ENCODE measurements at regions not wholly inside any gene's neighbourhood (a gene's known extent, or its start where the extent isn't known, plus 50 kb on each side); places are given as distances from the start of the nearest gene placed in this dataset.

GRCh38 chr18:22020127-22020866 is 149.1 kb upstream of the GATA6 start:
- Histone ChIP-seq H2AK5ac (ENCODE audit: low read depth, low read length) (no peak overlapping the region), H3K4me2 (ENCODE audit: insufficient read depth, low read length, poor library complexity, severe bottlenecking) (no peak overlapping the region), H3K36me3 (replicated peaks in 1 of 2; ENCODE audit: control insufficient read depth in 2 of 2, insufficient read depth in 2 of 2, low read length in 2 of 2) (no peaks in the 10 kb centered on the region), H3K23ac (ENCODE audit: low read depth, low read length, poor library complexity) (no peak overlapping the region), H3K79me1 (ENCODE audit: low read depth, low read length) (no peaks in the 10 kb centered on the region), H4K8ac (ENCODE audit: low read depth, low read length) (no peak overlapping the region), H3K4me1 (ENCODE audit: control insufficient read depth in 2 of 2, insufficient read depth in 1 of 2, low read depth in 1 of 2, low read length in 2 of 2) (peaks cover 0 to 2% of the 10 kb centered on the region in 2 donors), H3K27ac (replicated peaks; ENCODE audit: low read length) (no peak overlapping the region), H3K18ac (ENCODE audit: low read length) (no peak overlapping the region), H2BK12ac (ENCODE audit: low read length) (no peak overlapping the region), H2BK5ac (ENCODE audit: low read length) (no peak overlapping the region), H3K4ac (ENCODE audit: low read length) (no peak overlapping the region), H3K14ac (ENCODE audit: low read length) (no peak overlapping the region), H2BK15ac (ENCODE audit: low read length) (no peak overlapping the region), H3K9ac (ENCODE audit: low read depth, low read length, poor library complexity) (no peak overlapping the region), H2BK120ac (ENCODE audit: low read depth, low read length) (no peak overlapping the region), H3K4me3 (ENCODE audit: low read length in 2 of 2) (no peak overlapping the region), H4K91ac (ENCODE audit: low read depth, low read length, poor library complexity) (no peak overlapping the region), H3K27me3 (ENCODE audit: control insufficient read depth in 3 of 3, insufficient read depth in 3 of 3, low read depth in 1 of 3, low read length in 3 of 3) (no peaks in the 10 kb centered on the region), H3K9me3 (replicated peaks in 1 of 2; ENCODE audit: control insufficient read depth in 2 of 2, insufficient read depth in 1 of 2, low read depth in 1 of 2, low read length in 2 of 2) (no peaks in the 10 kb centered on the region), H2AFZ (ENCODE audit: low read length) (peak overlapping the region; percentile 10)
- DNase-seq (ENCODE audit: low spot score): no peak
- WGBS, 2 donors (ENCODE audit: extremely low coverage in 2 of 2, insufficient read length in 2 of 2, insufficient replicate concordance in 1 of 2): no CpG with 5 or more reads among the region's 12 CpGs

- H4K91ac ChIP-seq (ENCODE audit: low read depth, low read length, poor library complexity): no peak overlapping the region
- no peak overlapping the region for H3K9ac ChIP-seq (ENCODE audit: low read depth, low read length, poor library complexity)
- no peak overlapping the region for H3K23ac ChIP-seq (ENCODE audit: low read depth, low read length, poor library complexity)
- H3K36me3 ChIP-seq (replicated peaks in 1 of 2; ENCODE audit: control insufficient read depth in 2 of 2, insufficient read depth in 2 of 2, low read length in 2 of 2): no peaks in the 10 kb centered on the region
- DNase-seq (ENCODE audit: low spot score): no peak
- no peak overlapping the region for H3K27ac ChIP-seq (replicated peaks; ENCODE audit: low read length)
- peak overlapping the region; percentile 46 for H3K18ac ChIP-seq (ENCODE audit: low read length)
- no peak overlapping the region for H3K4me3 ChIP-seq (ENCODE audit: low read length in 2 of 2)
- H2BK12ac ChIP-seq (ENCODE audit: low read length): no peak overlapping the region
- H2AK5ac ChIP-seq (ENCODE audit: low read depth, low read length): no peak overlapping the region
- peak overlapping the region; percentile 10 for H2AFZ ChIP-seq (ENCODE audit: low read length)
- no peak overlapping the region for H3K14ac ChIP-seq (ENCODE audit: low read length)
- H3K4me2 ChIP-seq (ENCODE audit: insufficient read depth, low read length, poor library complexity, severe bottlenecking): no peak overlapping the region
- H3K79me1 ChIP-seq (ENCODE audit: low read depth, low read length): no peaks in the 10 kb centered on the region
- no peak overlapping the region for H2BK120ac ChIP-seq (ENCODE audit: low read depth, low read length)
- H3K4ac ChIP-seq (ENCODE audit: low read length): no peak overlapping the region
- no peaks in the 10 kb centered on the region for H3K9me3 ChIP-seq (replicated peaks in 1 of 2; ENCODE audit: control insufficient read depth in 2 of 2, insufficient read depth in 1 of 2, low read depth in 1 of 2, low read length in 2 of 2)
- H2BK15ac ChIP-seq (ENCODE audit: low read length): no peak overlapping the region
- no CpG with 5 or more reads among the region's 7 CpGs for WGBS, 2 donors (ENCODE audit: extremely low coverage in 2 of 2, insufficient read length in 2 of 2, insufficient replicate concordance in 1 of 2)
- peaks cover 0 to 2% of the 10 kb centered on the region in 2 donors for H3K4me1 ChIP-seq (ENCODE audit: control insufficient read depth in 2 of 2, insufficient read depth in 1 of 2, low read depth in 1 of 2, low read length in 2 of 2)
- no peak overlapping the region for H4K8ac ChIP-seq (ENCODE audit: low read depth, low read length)
- no peaks in the 10 kb centered on the region for H3K27me3 ChIP-seq (ENCODE audit: control insufficient read depth in 3 of 3, insufficient read depth in 3 of 3, low read depth in 1 of 3, low read length in 3 of 3)
- H2BK5ac ChIP-seq (ENCODE audit: low read length): no peak overlapping the region
These were observed 148.5 kb upstream of the GATA6 start for GRCh38 chr18:22020867-22021370.

- DNase-seq (ENCODE audit: low spot score): no peak
- no peaks in the 10 kb centered on the region for H3K79me1 ChIP-seq (ENCODE audit: low read depth, low read length)
- no peak overlapping the region for H4K8ac ChIP-seq (ENCODE audit: low read depth, low read length)
- H3K4me2 ChIP-seq (ENCODE audit: insufficient read depth, low read length, poor library complexity, severe bottlenecking): no peak overlapping the region
- H3K9me3 ChIP-seq (replicated peaks in 1 of 2; ENCODE audit: control insufficient read depth in 2 of 2, insufficient read depth in 1 of 2, low read depth in 1 of 2, low read length in 2 of 2): no peaks in the 10 kb centered on the region
- no peak overlapping the region for H2BK15ac ChIP-seq (ENCODE audit: low read length)
- no peak overlapping the region for H3K27ac ChIP-seq (replicated peaks; ENCODE audit: low read length)
- no peak overlapping the region for H2BK5ac ChIP-seq (ENCODE audit: low read length)
- H3K14ac ChIP-seq (ENCODE audit: low read length): no peak overlapping the region
- H3K36me3 ChIP-seq (replicated peaks in 1 of 2; ENCODE audit: control insufficient read depth in 2 of 2, insufficient read depth in 2 of 2, low read length in 2 of 2): no peaks in the 10 kb centered on the region
- no peak overlapping the region for H3K18ac ChIP-seq (ENCODE audit: low read length)
- H2AK5ac ChIP-seq (ENCODE audit: low read depth, low read length): no peak overlapping the region
- WGBS, 2 donors (ENCODE audit: extremely low coverage in 2 of 2, insufficient read length in 2 of 2, insufficient replicate concordance in 1 of 2): no CpG with 5 or more reads among the region's 7 CpGs
- no peak overlapping the region for H2BK120ac ChIP-seq (ENCODE audit: low read depth, low read length)
- no peak overlapping the region for H3K4ac ChIP-seq (ENCODE audit: low read length)
- H2AFZ ChIP-seq (ENCODE audit: low read length): no peak overlapping the region
- H3K4me3 ChIP-seq (ENCODE audit: low read length in 2 of 2): no peak overlapping the region
- H2BK12ac ChIP-seq (ENCODE audit: low read length): no peak overlapping the region
- no peak overlapping the region for H3K9ac ChIP-seq (ENCODE audit: low read depth, low read length, poor library complexity)
- no peaks in the 10 kb centered on the region for H3K27me3 ChIP-seq (ENCODE audit: control insufficient read depth in 3 of 3, insufficient read depth in 3 of 3, low read depth in 1 of 3, low read length in 3 of 3)
- no peak overlapping the region for H4K91ac ChIP-seq (ENCODE audit: low read depth, low read length, poor library complexity)
- H3K4me1 ChIP-seq (ENCODE audit: control insufficient read depth in 2 of 2, insufficient read depth in 1 of 2, low read depth in 1 of 2, low read length in 2 of 2): peaks cover 0 to 2% of the 10 kb centered on the region in 2 donors
- no peak overlapping the region for H3K23ac ChIP-seq (ENCODE audit: low read depth, low read length, poor library complexity)
These were observed 147.7 kb upstream of the GATA6 start for GRCh38 chr18:22021701-22022100.

GRCh38 chr18:22024924-22025323 is 144.5 kb upstream of the GATA6 start:
- DNase-seq (ENCODE audit: low spot score): no peak
- H3K9me3 ChIP-seq (replicated peaks in 1 of 2; ENCODE audit: control insufficient read depth in 2 of 2, insufficient read depth in 1 of 2, low read depth in 1 of 2, low read length in 2 of 2): no peaks in the 10 kb centered on the region
- no peak overlapping the region for H2BK15ac ChIP-seq (ENCODE audit: low read length)
- no peak overlapping the region for H3K14ac ChIP-seq (ENCODE audit: low read length)
- no peaks in the 10 kb centered on the region for H3K27me3 ChIP-seq (ENCODE audit: control insufficient read depth in 3 of 3, insufficient read depth in 3 of 3, low read depth in 1 of 3, low read length in 3 of 3)
- no peak overlapping the region for H3K9ac ChIP-seq (ENCODE audit: low read depth, low read length, poor library complexity)
- no peak overlapping the region for H4K91ac ChIP-seq (ENCODE audit: low read depth, low read length, poor library complexity)
- H3K4me1 ChIP-seq (ENCODE audit: control insufficient read depth in 2 of 2, insufficient read depth in 1 of 2, low read depth in 1 of 2, low read length in 2 of 2): peaks cover 0 to 2% of the 10 kb centered on the region in 2 donors
- no CpG with 5 or more reads among the region's 3 CpGs for WGBS, 2 donors (ENCODE audit: extremely low coverage in 2 of 2, insufficient read length in 2 of 2, insufficient replicate concordance in 1 of 2)
- H2AFZ ChIP-seq (ENCODE audit: low read length): no peak overlapping the region
- no peak overlapping the region for H3K4me3 ChIP-seq (ENCODE audit: low read length in 2 of 2)
- H2AK5ac ChIP-seq (ENCODE audit: low read depth, low read length): no peak overlapping the region
- H3K23ac ChIP-seq (ENCODE audit: low read depth, low read length, poor library complexity): no peak overlapping the region
- H3K27ac ChIP-seq (replicated peaks; ENCODE audit: low read length): no peak overlapping the region
- no peak overlapping the region for H3K4ac ChIP-seq (ENCODE audit: low read length)
- no peak overlapping the region for H3K4me2 ChIP-seq (ENCODE audit: insufficient read depth, low read length, poor library complexity, severe bottlenecking)
- no peaks in the 10 kb centered on the region for H3K36me3 ChIP-seq (replicated peaks in 1 of 2; ENCODE audit: control insufficient read depth in 2 of 2, insufficient read depth in 2 of 2, low read length in 2 of 2)
- no peak overlapping the region for H2BK5ac ChIP-seq (ENCODE audit: low read length)
- H2BK12ac ChIP-seq (ENCODE audit: low read length): no peak overlapping the region
- H3K18ac ChIP-seq (ENCODE audit: low read length): no peak overlapping the region
- no peak overlapping the region for H4K8ac ChIP-seq (ENCODE audit: low read depth, low read length)
- no peak overlapping the region for H2BK120ac ChIP-seq (ENCODE audit: low read depth, low read length)
- H3K79me1 ChIP-seq (ENCODE audit: low read depth, low read length): no peaks in the 10 kb centered on the region

All from neuronal stem cell (in vitro differentiated cells).